ENCODE measurements at regions not wholly inside any gene's neighbourhood (a gene's known extent, or its start where the extent isn't known, plus 50 kb on each side); places are given as distances from the start of the nearest gene placed in this dataset.

GRCh38 chr20:40900666-40901215 is 127.9 kb upstream of the TOP1 start:
- FAIRE-seq: no peak
- CTCF ChIA-PET (ENCODE audit: partially characterized antibody): interaction anchor here (1.0 to 1.4 kb wide), 3 partner anchors 21 to 62 kb away, joined by 3 to 4 read pairs (median 3); no protein-coding TSS in a partner anchor
- WGBS, 2 experiments (ENCODE audit: extremely low coverage in 1 of 2, insufficient coverage in 1 of 2, insufficient read length in 1 of 2, insufficient replicate concordance in 2 of 2, low coverage in 1 of 2, low lambda C conversion rate in 2 of 2, missing lambda C conversion rate in 1 of 2): 93% methylated on average over 2 of the region's 2 CpGs; no CpG with 5 or more reads in 1 of the 2 experiments

More at GRCh38 chr20:40900666-40901215, 127.9 kb upstream of the TOP1 start:
- no peaks in the 10 kb centered on the region for H3K36me3 ChIP-seq (ENCODE audit: control insufficient read depth in 2 of 4, insufficient read depth in 4 of 4, low read length in 3 of 4)
- H2AFZ ChIP-seq (ENCODE audit: low read length): no peak overlapping the region
- no peaks in the 10 kb centered on the region for H3K79me1 ChIP-seq (ENCODE audit: low read depth, low read length)
- no peak overlapping the region for H2BK20ac ChIP-seq (ENCODE audit: low read length)
- H4K5ac ChIP-seq (ENCODE audit: insufficient read length, low read depth, low read length): no peak overlapping the region
- no peak overlapping the region for H2BK15ac ChIP-seq (ENCODE audit: low read length)
- H3K4me3 ChIP-seq (ENCODE audit: extremely low read depth in 1 of 4, insufficient read depth in 2 of 4, low read depth in 3 of 4, low read length in 4 of 4): no peak overlapping the region
- H2BK5ac ChIP-seq (ENCODE audit: low read depth, low read length): no peak overlapping the region
- H3K23ac ChIP-seq (ENCODE audit: insufficient read length): no peak overlapping the region
- no peak overlapping the region for H3K56ac ChIP-seq (replicated peaks; ENCODE audit: insufficient read length, low read depth, low read length)
- no peak overlapping the region for H3K4me2 ChIP-seq (ENCODE audit: insufficient read depth in 1 of 2, low read depth in 2 of 2, low read length in 2 of 2)
- H3K9me3 ChIP-seq (ENCODE audit: insufficient read depth in 2 of 2, low read depth in 1 of 2, low read length in 1 of 2): no peaks in the 10 kb centered on the region
- H3K23me2 ChIP-seq (ENCODE audit: low read depth, low read length): peaks cover 2% of the 10 kb centered on the region; the same call in 1 of the 2 replicates
- no peak for DNase-seq (ENCODE audit: low read depth in 1 of 2, low spot score in 2 of 2)
- POLR2A ChIA-PET (ENCODE audit: partially characterized antibody): no interaction called here
- H3K4ac ChIP-seq (replicated peaks; ENCODE audit: insufficient read length, low read depth, low read length): no peak overlapping the region
- no peak overlapping the region for H4K91ac ChIP-seq (replicated peaks; ENCODE audit: insufficient read length, low read length)
- TF ChIP-seq KDM1A (IDR thresholded peaks at IDR 0.05; ENCODE audit: borderline replicate concordance, low read length) (no peak), TAF7 (optimal IDR thresholded peaks at IDR 0.05; ENCODE audit: borderline replicate concordance, low read depth, low read length) (no peak), NANOG (IDR thresholded peaks at IDR 0.05; ENCODE audit: insufficient read depth, low read depth, low read length, poor library complexity, severe bottlenecking) (no peak), EP300 (IDR thresholded peaks at IDR 0.05; ENCODE audit: borderline replicate concordance in 1 of 2, low read depth in 2 of 2, low read length in 2 of 2) (no peak)
- H2BK12ac ChIP-seq (ENCODE audit: low read depth, low read length): no peak overlapping the region
- H2BK120ac ChIP-seq (replicated peaks; ENCODE audit: low read depth, low read length): no peak overlapping the region
- H3K79me2 ChIP-seq (ENCODE audit: control insufficient read depth in 1 of 2, insufficient read depth in 2 of 2, low read length in 2 of 2): no peaks in the 10 kb centered on the region
- no peak overlapping the region for H3K18ac ChIP-seq (ENCODE audit: extremely low read depth, low read length)
- H3K4me1 ChIP-seq (replicated peaks in 1 of 4; ENCODE audit: control insufficient read depth in 3 of 4, insufficient read depth in 4 of 4, low read length in 3 of 4): no peaks in the 10 kb centered on the region
- no peaks in the 10 kb centered on the region for H4K20me1 ChIP-seq (replicated peaks in 1 of 2; ENCODE audit: control insufficient read depth in 1 of 2, insufficient read depth in 2 of 2, low read length in 2 of 2)
- H4K8ac ChIP-seq (ENCODE audit: extremely low read depth, insufficient read depth, low read length): no peak overlapping the region
- H3K27ac ChIP-seq (ENCODE audit: low read depth, low read length): no peak overlapping the region
- H3K9ac ChIP-seq (replicated peaks in 1 of 4; ENCODE audit: extremely low read depth in 1 of 4, low read depth in 3 of 4, low read length in 3 of 4): no peak overlapping the region
- no peak overlapping the region for H3K14ac ChIP-seq (ENCODE audit: insufficient read length)
- H3K27me3 ChIP-seq (replicated peaks in 1 of 4; ENCODE audit: control insufficient read depth in 3 of 4, extremely low read depth in 1 of 4, insufficient read depth in 3 of 4, low read length in 3 of 4): no peaks in the 10 kb centered on the region
- no peak overlapping the region for H2AK5ac ChIP-seq (ENCODE audit: low read depth, low read length)
